GM12875 (cell line): ENCODE measurements at regions not wholly inside any gene's neighbourhood (a gene's known extent, or its start where the extent isn't known, plus 50 kb on each side); places are given as distances from the start of the nearest gene placed in this dataset.

Experiments
- H3K4me3 ChIP-seq: one replicate; pipeline ENCODE4 v1.5.1; 2011; ENCODE audit warnings: low read depth, low read length, control low read depth
- CTCF ChIP-seq: IDR thresholded peaks from 2 replicates; pipeline ENCODE4 v1.5.1; 2011; ENCODE audit warnings: low read depth, mild to moderate bottlenecking, control low read depth, inconsistent platforms, low read length, moderate library complexity, borderline replicate concordance; ENCODE audit not compliant: insufficient read depth

- TF ChIP-seq CTCF: no peak
- H3K4me3 ChIP-seq: no peak overlapping the region
Observed at GRCh38 chr3:187939891-187940290, 194.6 kb upstream of the BCL6 start.

- H3K4me3 ChIP-seq: no peak overlapping the region
- TF ChIP-seq CTCF: no peak
Observed at GRCh38 chr3:187941135-187941847, 196.0 kb upstream of the BCL6 start.

- H3K4me3 ChIP-seq: no peak overlapping the region
- TF ChIP-seq CTCF: no peak
Observed at GRCh38 chr3:187941848-187942194, 196.6 kb upstream of the BCL6 start.

DNA sequence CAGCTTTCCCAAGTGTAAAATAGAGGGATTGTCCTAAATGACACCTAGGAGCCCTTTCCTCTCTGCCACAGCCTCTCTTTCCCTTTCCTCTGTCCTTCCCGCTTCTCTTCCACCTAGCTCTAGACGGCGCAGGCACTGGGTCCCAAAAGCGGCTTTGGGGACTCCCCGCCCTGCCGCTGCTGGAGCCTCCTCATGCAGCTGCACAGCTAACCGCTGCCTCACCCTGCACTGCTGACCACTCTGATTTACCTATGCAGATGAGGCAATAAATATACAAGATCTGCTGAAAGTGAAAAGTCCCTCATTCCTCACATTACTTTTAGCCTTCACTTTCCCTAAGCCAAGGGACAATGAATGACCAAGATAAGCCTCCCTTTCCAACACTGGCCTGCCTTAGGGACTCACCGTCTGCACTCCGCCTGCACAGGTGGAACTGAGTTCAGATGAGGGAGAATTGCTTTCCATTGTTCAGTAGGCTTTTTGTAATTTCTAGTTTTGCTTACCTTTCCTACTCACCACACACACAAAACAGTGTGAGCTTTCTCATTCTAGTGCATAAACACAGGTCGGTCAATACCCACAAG, 197.5 kb upstream of the BCL6 start:
- no peak overlapping the region for H3K4me3 ChIP-seq
- no peak for TF ChIP-seq CTCF

GRCh38 chr3:187943677-187944389, 198.6 kb upstream of the BCL6 start:
- no peak overlapping the region for H3K4me3 ChIP-seq
- no peak for TF ChIP-seq CTCF

DNA sequence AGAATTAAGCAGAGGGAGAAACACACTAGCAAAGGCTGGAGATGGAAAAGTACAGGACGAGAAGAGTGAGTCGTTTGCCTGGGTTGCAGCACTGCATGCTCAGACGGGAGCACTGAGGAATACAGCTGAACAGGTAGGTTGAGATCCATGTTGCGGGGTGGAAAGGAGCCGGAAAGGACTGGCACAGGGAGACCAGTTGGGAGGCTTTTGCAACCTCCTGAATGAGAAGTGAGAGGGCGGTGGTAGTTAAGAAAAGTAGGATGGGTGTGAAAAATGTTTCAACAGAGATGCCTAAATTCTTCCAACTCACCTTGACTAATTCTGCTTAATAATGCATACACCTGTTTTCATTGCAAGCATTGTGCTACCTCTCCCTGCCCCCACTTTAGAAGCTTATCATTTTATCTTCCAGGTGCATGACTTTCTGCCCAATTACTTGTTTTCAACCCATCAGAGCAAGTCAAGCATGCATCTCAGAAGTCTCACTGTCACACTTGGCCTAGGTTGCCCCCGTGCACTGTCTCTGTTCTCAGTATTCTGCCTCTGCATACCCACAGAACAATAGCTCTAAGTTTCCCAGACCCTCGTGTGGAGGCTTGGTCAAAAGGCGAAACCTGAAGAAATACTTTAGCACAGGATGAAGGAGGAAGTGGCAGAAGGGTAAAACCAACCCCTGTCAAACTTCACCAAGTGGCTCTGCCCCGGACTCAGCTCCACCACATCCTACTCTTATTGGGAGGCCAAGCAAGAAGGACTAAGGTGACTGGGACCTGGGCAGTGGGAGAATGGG, 199.3 kb upstream of the BCL6 start:
- no peak overlapping the region for H3K4me3 ChIP-seq
- no peak for TF ChIP-seq CTCF

- no peak overlapping the region for H3K4me3 ChIP-seq
- TF ChIP-seq CTCF: no peak
Observed at GRCh38 chr3:187945374-187945773, 200.1 kb upstream of the BCL6 start.
